Choroid plexus epithelial cell (primary cell): ENCODE measurements at regions not wholly inside any gene's neighbourhood (a gene's known extent, or its start where the extent isn't known, plus 50 kb on each side); places are given as distances from the start of the nearest gene placed in this dataset.

ENCODE experiments used
- DNase-seq: peaks from one replicate; pipeline ENCODE4 v3.0.0-alpha.2; 2010; ENCODE audit warnings: low read depth
- H3K4me3 ChIP-seq: 2 replicates; pipeline ENCODE4 v1.5.1; 2011; ENCODE audit warnings: low read depth, mild to moderate bottlenecking, control low read depth, low read length, moderate library complexity
- CTCF ChIP-seq: conservative IDR thresholded peaks from 2 replicates; pipeline ENCODE4 v1.5.1; 2011; ENCODE audit warnings: low read depth, mild to moderate bottlenecking, control low read depth, inconsistent platforms, low read length, moderate library complexity

- DNase-seq, result peak; percentile 75
- TF ChIP-seq CTCF, result no peak
- H3K4me3 ChIP-seq, result no peak overlapping the region
Measured at GRCh38 chr15:98154863-98155262, 194.4 kb downstream of the ARRDC4 start.

GRCh38 chr15:98155356-98155755, 194.9 kb downstream of the ARRDC4 start:
- DNase-seq, result peak; percentile 19
- TF ChIP-seq CTCF, result no peak
- no peak overlapping the region for H3K4me3 ChIP-seq

- DNase-seq, result no peak
- no peak for TF ChIP-seq CTCF
- H3K4me3 ChIP-seq, result no peak overlapping the region
Measured at GRCh38 chr15:98160236-98160635, 199.7 kb downstream of the ARRDC4 start.

- no peak for TF ChIP-seq CTCF
- DNase-seq, result no peak
- no peak overlapping the region for H3K4me3 ChIP-seq
Measured at GRCh38 chr15:98163319-98164045, 203.0 kb downstream of the ARRDC4 start.

GRCh38 chr15:98164571-98164970, 204.1 kb downstream of the ARRDC4 start:
- H3K4me3 ChIP-seq, result no peak overlapping the region
- TF ChIP-seq CTCF, result no peak
- no peak for DNase-seq

- no peak for TF ChIP-seq CTCF
- H3K4me3 ChIP-seq, result no peak overlapping the region
- DNase-seq, result no peak
Measured at GRCh38 chr15:98164986-98165385, 204.5 kb downstream of the ARRDC4 start.

- H3K4me3 ChIP-seq, result no peak overlapping the region
- TF ChIP-seq CTCF, result no peak
- DNase-seq, result no peak
Measured at GRCh38 chr15:98167722-98168268, 207.3 kb downstream of the ARRDC4 start.
